Epithelial cell of esophagus (primary cell): ENCODE measurements at regions not wholly inside any gene's neighbourhood (a gene's known extent, or its start where the extent isn't known, plus 50 kb on each side); places are given as distances from the start of the nearest gene placed in this dataset.
"Not testable (repeated sequence)": the region's sequence is repeated elsewhere in the genome, so short reads cannot be mapped to it uniquely, and the experiment has no call there.

Experiments used
- DNase-seq: peaks from one replicate; pipeline ENCODE4 v3.0.0; 2010; ENCODE audit warnings: low read depth
- H3K4me3 ChIP-seq: 2 replicates; pipeline ENCODE4 v1.5.1; 2011; ENCODE audit warnings: mild to moderate bottlenecking, low read length, control low read depth
- TF ChIP-seq, protein P1 (sequence below): IDR thresholded peaks from 2 replicates; pipeline ENCODE4 v1.5.1; 2011; ENCODE audit warnings: low read depth, mild to moderate bottlenecking, low read length, control low read depth, inconsistent platforms; ENCODE audit not compliant: insufficient read depth; ENCODE audit errors: missing control alignments

GRCh38 chr15:94855409-94856266, 624.3 kb downstream of the MCTP2 start:
- TF ChIP-seq, protein P1, sequence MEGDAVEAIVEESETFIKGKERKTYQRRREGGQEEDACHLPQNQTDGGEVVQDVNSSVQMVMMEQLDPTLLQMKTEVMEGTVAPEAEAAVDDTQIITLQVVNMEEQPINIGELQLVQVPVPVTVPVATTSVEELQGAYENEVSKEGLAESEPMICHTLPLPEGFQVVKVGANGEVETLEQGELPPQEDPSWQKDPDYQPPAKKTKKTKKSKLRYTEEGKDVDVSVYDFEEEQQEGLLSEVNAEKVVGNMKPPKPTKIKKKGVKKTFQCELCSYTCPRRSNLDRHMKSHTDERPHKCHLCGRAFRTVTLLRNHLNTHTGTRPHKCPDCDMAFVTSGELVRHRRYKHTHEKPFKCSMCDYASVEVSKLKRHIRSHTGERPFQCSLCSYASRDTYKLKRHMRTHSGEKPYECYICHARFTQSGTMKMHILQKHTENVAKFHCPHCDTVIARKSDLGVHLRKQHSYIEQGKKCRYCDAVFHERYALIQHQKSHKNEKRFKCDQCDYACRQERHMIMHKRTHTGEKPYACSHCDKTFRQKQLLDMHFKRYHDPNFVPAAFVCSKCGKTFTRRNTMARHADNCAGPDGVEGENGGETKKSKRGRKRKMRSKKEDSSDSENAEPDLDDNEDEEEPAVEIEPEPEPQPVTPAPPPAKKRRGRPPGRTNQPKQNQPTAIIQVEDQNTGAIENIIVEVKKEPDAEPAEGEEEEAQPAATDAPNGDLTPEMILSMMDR = no peak
- H3K4me3 ChIP-seq = no peak overlapping the region
- no peak for DNase-seq

DNA sequence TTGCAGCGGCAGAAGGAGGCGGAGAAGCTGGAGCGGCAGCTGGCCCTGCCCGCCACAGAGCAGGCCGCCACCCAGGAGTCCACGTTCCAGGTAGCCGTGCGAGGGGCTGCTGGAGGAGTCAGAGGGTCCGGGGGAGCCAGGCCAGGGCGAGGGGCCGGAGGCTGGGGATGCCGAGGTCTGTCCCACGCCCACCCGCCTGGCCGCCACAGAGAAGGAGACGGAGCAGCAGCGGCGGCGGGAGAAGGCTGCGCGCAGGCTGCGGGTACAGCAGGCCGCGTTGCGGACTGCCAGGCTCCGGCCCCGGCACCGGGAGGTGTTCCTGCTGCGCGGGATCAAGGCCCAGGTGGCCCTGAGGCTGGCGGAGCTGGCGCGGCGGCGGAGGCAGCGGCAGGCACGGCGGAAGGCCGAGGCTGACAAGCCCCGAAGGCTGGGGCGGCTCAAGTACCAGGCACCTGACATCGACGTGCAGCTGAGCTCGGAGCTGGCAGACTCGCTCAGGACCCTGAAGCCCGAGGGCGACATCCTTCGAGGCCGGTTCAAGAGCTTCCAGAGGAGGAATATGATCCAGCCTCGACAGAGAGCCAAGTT, 625.0 kb downstream of the MCTP2 start:
- DNase-seq = no peak
- H3K4me3 ChIP-seq = no peak overlapping the region
- TF ChIP-seq, protein P1 = no peak

- no peak for DNase-seq
- no peak overlapping the region for H3K4me3 ChIP-seq
- TF ChIP-seq, protein P1 = no peak
These were observed 626.1 kb downstream of the MCTP2 start for GRCh38 chr15:94857466-94857865.

GRCh38 chr15:94858011-94858410, 626.6 kb downstream of the MCTP2 start:
- no peak for DNase-seq
- TF ChIP-seq, protein P1 = no peak
- no peak overlapping the region for H3K4me3 ChIP-seq

GRCh38 chr15:94858449-94858848, 627.1 kb downstream of the MCTP2 start:
- H3K4me3 ChIP-seq = no peak overlapping the region
- TF ChIP-seq, protein P1 = no peak
- peak; percentile 25 for DNase-seq

DNA sequence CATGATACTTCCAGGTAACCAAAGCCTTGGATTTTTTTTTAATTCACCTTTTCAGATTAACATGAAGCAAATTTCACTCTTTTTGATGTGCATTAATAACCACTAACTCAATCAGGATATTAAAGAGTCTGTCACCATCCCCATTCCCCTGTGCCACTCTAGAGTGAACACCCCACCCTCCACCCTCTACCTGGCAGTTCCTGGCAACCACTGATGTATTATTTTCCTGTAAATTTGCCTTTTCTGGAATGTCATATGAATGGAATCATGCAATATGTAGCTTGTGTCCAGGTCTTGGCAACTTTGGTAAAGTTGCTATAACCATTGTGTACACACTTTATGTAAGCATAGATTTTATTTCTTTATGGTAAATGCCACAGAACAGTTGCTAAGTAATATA, 627.6 kb downstream of the MCTP2 start:
- H3K4me3 ChIP-seq = no peak overlapping the region
- DNase-seq = no peak
- TF ChIP-seq, protein P1 = no peak

DNA sequence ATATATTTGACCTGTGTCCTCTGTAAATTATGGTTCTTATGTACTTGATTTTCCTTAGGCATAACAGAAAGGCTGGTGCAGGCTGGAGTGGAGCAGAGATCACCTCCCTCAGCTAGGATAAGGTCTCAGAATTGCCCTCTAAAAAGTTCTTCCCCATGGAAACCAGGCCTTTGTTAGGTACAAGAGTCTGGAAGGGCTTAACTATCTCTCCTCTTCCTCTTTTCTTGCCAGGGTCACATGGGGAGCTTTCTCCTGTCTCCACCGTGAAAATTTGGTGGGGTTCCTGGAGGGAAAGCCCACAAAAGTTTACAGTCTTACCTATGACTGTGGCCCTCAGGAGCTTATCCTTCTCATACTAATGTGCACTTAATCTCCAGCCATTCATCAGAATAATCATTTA, 633.2 kb downstream of the MCTP2 start:
- no peak for DNase-seq
- no peak overlapping the region for H3K4me3 ChIP-seq
- TF ChIP-seq, protein P1 = no peak

GRCh38 chr15:94868265-94868664, 636.9 kb downstream of the MCTP2 start:
- DNase-seq, H3K4me3 ChIP-seq: not testable (repeated sequence)
